HG02852 (cell line): ENCODE measurements at regions not wholly inside any gene's neighbourhood (a gene's known extent, or its start where the extent isn't known, plus 50 kb on each side); places are given as distances from the start of the nearest gene placed in this dataset.

Source experiments
- ATAC-seq: cut with Tn5 transposase; IDR thresholded peaks from one replicate; pipeline ENCODE4 v1.9.1; 2021; ENCODE audit warnings: mild to moderate bottlenecking, moderate library complexity; ENCODE audit not compliant: unreplicated experiment

GRCh38 chr3:59424268-59425010, 374.6 kb upstream of the CFAP20DC start:
- ATAC-seq = peak; percentile 40

- ATAC-seq = no peak
Observed at GRCh38 chr3:59423707-59424106, 373.9 kb upstream of the CFAP20DC start.

GRCh38 chr3:59422312-59422711, 372.5 kb upstream of the CFAP20DC start:
- no peak for ATAC-seq

- no peak for ATAC-seq
Observed at GRCh38 chr3:59418836-59419235, 369.0 kb upstream of the CFAP20DC start.

GRCh38 chr3:59412516-59412915, 362.7 kb upstream of the CFAP20DC start:
- ATAC-seq = no peak

- ATAC-seq = no peak
Observed at GRCh38 chr3:59411694-59412093, 361.9 kb upstream of the CFAP20DC start.

GRCh38 chr3:59411186-59411585, 361.4 kb upstream of the CFAP20DC start:
- ATAC-seq = no peak

GRCh38 chr3:59408047-59408624, 358.3 kb upstream of the CFAP20DC start:
- peak; percentile 55 for ATAC-seq

GRCh38 chr3:59407425-59407824, 357.6 kb upstream of the CFAP20DC start:
- ATAC-seq = no peak

GRCh38 chr3:59406943-59407342, 357.1 kb upstream of the CFAP20DC start:
- peak; percentile 90 for ATAC-seq

GRCh38 chr3:59404851-59405250, 355.0 kb upstream of the CFAP20DC start:
- no peak for ATAC-seq

GRCh38 chr3:59404064-59404463, 354.2 kb upstream of the CFAP20DC start:
- no peak for ATAC-seq

GRCh38 chr3:59401924-59402323, 352.1 kb upstream of the CFAP20DC start:
- ATAC-seq = no peak

- ATAC-seq = no peak
Observed at GRCh38 chr3:59392116-59392515, 342.3 kb upstream of the CFAP20DC start.

- ATAC-seq = no peak
Observed at GRCh38 chr3:59391131-59391530, 341.3 kb upstream of the CFAP20DC start.

- peak; percentile 47 for ATAC-seq
Observed at GRCh38 chr3:59388555-59389270, 338.9 kb upstream of the CFAP20DC start.

GRCh38 chr3:59386165-59386564, 336.3 kb upstream of the CFAP20DC start:
- peak; percentile 78 for ATAC-seq

GRCh38 chr3:59385547-59385946, 335.7 kb upstream of the CFAP20DC start:
- no peak for ATAC-seq

- peak; percentile 69 for ATAC-seq
Observed at GRCh38 chr3:59381282-59381681, 331.5 kb upstream of the CFAP20DC start.

GRCh38 chr3:59380146-59380545, 330.3 kb upstream of the CFAP20DC start:
- ATAC-seq = no peak

- ATAC-seq = peak; percentile 100
Observed at GRCh38 chr3:59374818-59375211, 325.0 kb upstream of the CFAP20DC start.
